ENCODE measurements at regions not wholly inside any gene's neighbourhood (a gene's known extent, or its start where the extent isn't known, plus 50 kb on each side); places are given as distances from the start of the nearest gene placed in this dataset.

GRCh38 chr10:90421874-90422273, 436.0 kb downstream of the HTR7 start:
- no peaks in the 10 kb centered on the region for H4K20me1 ChIP-seq (ENCODE audit: insufficient read depth, low read length)
- H3K27ac Mint-ChIP-seq (ENCODE audit: unreplicated experiment), result no peak overlapping the region
- no peak for FAIRE-seq
- no peaks in the 10 kb centered on the region for H3K79me2 ChIP-seq (ENCODE audit: insufficient read depth, low read length)
- no peak for TF ChIP-seq CTCF (IDR thresholded peaks at IDR 0.05; ENCODE audit: insufficient read depth, low read depth, low read length)
- no peak for TF ChIP-seq EZH2 (IDR thresholded peaks at IDR 0.05; ENCODE audit: insufficient read depth, low read length)
- H3K4me1 ChIP-seq (ENCODE audit: insufficient read depth, low read length), result peaks cover 25% of the 10 kb centered on the region
- H3K4me3 ChIP-seq (ENCODE audit: insufficient read depth, low read depth, low read length), result no peak overlapping the region
- H3K36me3 ChIP-seq (ENCODE audit: insufficient read depth, low read length), result no peaks in the 10 kb centered on the region
- no peak for DNase-seq (ENCODE audit: low read depth)
- H3K27me3 ChIP-seq (ENCODE audit: insufficient read depth, low read length), result no peaks in the 10 kb centered on the region
- no peak overlapping the region for H2AFZ ChIP-seq (ENCODE audit: low read depth, low read length)
- no peak overlapping the region for H3K4me3 Mint-ChIP-seq (ENCODE audit: unreplicated experiment)
- peaks cover 5% of the 10 kb centered on the region for H3K4me1 Mint-ChIP-seq (ENCODE audit: low read depth, unreplicated experiment)
- H3K27me3 Mint-ChIP-seq (ENCODE audit: low read depth, unreplicated experiment), result no peaks in the 10 kb centered on the region
- no peaks in the 10 kb centered on the region for H3K36me3 Mint-ChIP-seq (ENCODE audit: low read depth, unreplicated experiment)
- H3K9ac ChIP-seq (ENCODE audit: low read length), result no peak overlapping the region
- no peaks in the 10 kb centered on the region for H3K9me3 ChIP-seq (ENCODE audit: insufficient read depth, low read depth, low read length)
- H3K9me3 Mint-ChIP-seq (ENCODE audit: unreplicated experiment), result no peaks in the 10 kb centered on the region
- H3K4me2 ChIP-seq (ENCODE audit: low read length), result no peak overlapping the region
- H3K27ac ChIP-seq (ENCODE audit: low read depth, low read length), result no peak overlapping the region

- no peaks in the 10 kb centered on the region for H3K9me3 Mint-ChIP-seq (ENCODE audit: unreplicated experiment)
- H3K9ac ChIP-seq (ENCODE audit: low read length), result no peak overlapping the region
- H3K36me3 ChIP-seq (ENCODE audit: insufficient read depth, low read length), result no peaks in the 10 kb centered on the region
- H3K4me1 ChIP-seq (ENCODE audit: insufficient read depth, low read length), result peaks cover 6% of the 10 kb centered on the region
- no peaks in the 10 kb centered on the region for H3K79me2 ChIP-seq (ENCODE audit: insufficient read depth, low read length)
- no peaks in the 10 kb centered on the region for H4K20me1 ChIP-seq (ENCODE audit: insufficient read depth, low read length)
- H3K4me3 Mint-ChIP-seq (ENCODE audit: unreplicated experiment), result no peak overlapping the region
- H3K27me3 Mint-ChIP-seq (ENCODE audit: low read depth, unreplicated experiment), result no peaks in the 10 kb centered on the region
- no peaks in the 10 kb centered on the region for H3K36me3 Mint-ChIP-seq (ENCODE audit: low read depth, unreplicated experiment)
- no peak overlapping the region for H3K27ac Mint-ChIP-seq (ENCODE audit: unreplicated experiment)
- no peaks in the 10 kb centered on the region for H3K9me3 ChIP-seq (ENCODE audit: insufficient read depth, low read depth, low read length)
- peaks cover 5% of the 10 kb centered on the region for H3K4me1 Mint-ChIP-seq (ENCODE audit: low read depth, unreplicated experiment)
- no peaks in the 10 kb centered on the region for H3K27me3 ChIP-seq (ENCODE audit: insufficient read depth, low read length)
- H2AFZ ChIP-seq (ENCODE audit: low read depth, low read length), result no peak overlapping the region
- H3K4me3 ChIP-seq (ENCODE audit: insufficient read depth, low read depth, low read length), result no peak overlapping the region
- TF ChIP-seq EZH2 (IDR thresholded peaks at IDR 0.05; ENCODE audit: insufficient read depth, low read length) (no peak), CTCF (IDR thresholded peaks at IDR 0.05; ENCODE audit: insufficient read depth, low read depth, low read length) (no peak)
- FAIRE-seq, result peak; percentile 17
- peak; percentile 62 for DNase-seq (ENCODE audit: low read depth)
- peak overlapping the region; percentile 27 for H3K4me2 ChIP-seq (ENCODE audit: low read length)
- H3K27ac ChIP-seq (ENCODE audit: low read depth, low read length), result no peak overlapping the region
Measured at GRCh38 chr10:90424730-90425129, 433.1 kb downstream of the HTR7 start.

- Histone ChIP-seq H2AFZ (ENCODE audit: low read depth, low read length) (no peak overlapping the region), H3K4me2 (ENCODE audit: low read length) (no peak overlapping the region), H3K79me2 (ENCODE audit: insufficient read depth, low read length) (no peaks in the 10 kb centered on the region), H3K27me3 (ENCODE audit: insufficient read depth, low read length) (no peaks in the 10 kb centered on the region), H3K27ac (ENCODE audit: low read depth, low read length) (no peak overlapping the region), H3K36me3 (ENCODE audit: insufficient read depth, low read length) (no peaks in the 10 kb centered on the region), H3K9ac (ENCODE audit: low read length) (no peak overlapping the region), H4K20me1 (ENCODE audit: insufficient read depth, low read length) (no peaks in the 10 kb centered on the region), H3K9me3 (ENCODE audit: insufficient read depth, low read depth, low read length) (no peaks in the 10 kb centered on the region), H3K4me1 (ENCODE audit: insufficient read depth, low read length) (peaks cover 2% of the 10 kb centered on the region), H3K4me3 (ENCODE audit: insufficient read depth, low read depth, low read length) (no peak overlapping the region)
- H3K4me1 Mint-ChIP-seq (ENCODE audit: low read depth, unreplicated experiment), result no peaks in the 10 kb centered on the region
- TF ChIP-seq CTCF (IDR thresholded peaks at IDR 0.05; ENCODE audit: insufficient read depth, low read depth, low read length) (no peak), EZH2 (IDR thresholded peaks at IDR 0.05; ENCODE audit: insufficient read depth, low read length) (no peak)
- no peak overlapping the region for H3K4me3 Mint-ChIP-seq (ENCODE audit: unreplicated experiment)
- DNase-seq (ENCODE audit: low read depth) (no peak), FAIRE-seq (no peak)
- H3K27ac Mint-ChIP-seq (ENCODE audit: unreplicated experiment), result no peak overlapping the region
- no peaks in the 10 kb centered on the region for H3K27me3 Mint-ChIP-seq (ENCODE audit: low read depth, unreplicated experiment)
- peaks cover 2% of the 10 kb centered on the region for H3K9me3 Mint-ChIP-seq (ENCODE audit: unreplicated experiment)
- no peaks in the 10 kb centered on the region for H3K36me3 Mint-ChIP-seq (ENCODE audit: low read depth, unreplicated experiment)
Measured at GRCh38 chr10:90430186-90430585, 427.7 kb downstream of the HTR7 start.
